ENCODE measurements at regions not wholly inside any gene's neighbourhood (a gene's known extent, or its start where the extent isn't known, plus 50 kb on each side); places are given as distances from the start of the nearest gene placed in this dataset.
A peak's percentile ranks its signal among the peaks of the same experiment; 100 is the strongest.

DNA sequence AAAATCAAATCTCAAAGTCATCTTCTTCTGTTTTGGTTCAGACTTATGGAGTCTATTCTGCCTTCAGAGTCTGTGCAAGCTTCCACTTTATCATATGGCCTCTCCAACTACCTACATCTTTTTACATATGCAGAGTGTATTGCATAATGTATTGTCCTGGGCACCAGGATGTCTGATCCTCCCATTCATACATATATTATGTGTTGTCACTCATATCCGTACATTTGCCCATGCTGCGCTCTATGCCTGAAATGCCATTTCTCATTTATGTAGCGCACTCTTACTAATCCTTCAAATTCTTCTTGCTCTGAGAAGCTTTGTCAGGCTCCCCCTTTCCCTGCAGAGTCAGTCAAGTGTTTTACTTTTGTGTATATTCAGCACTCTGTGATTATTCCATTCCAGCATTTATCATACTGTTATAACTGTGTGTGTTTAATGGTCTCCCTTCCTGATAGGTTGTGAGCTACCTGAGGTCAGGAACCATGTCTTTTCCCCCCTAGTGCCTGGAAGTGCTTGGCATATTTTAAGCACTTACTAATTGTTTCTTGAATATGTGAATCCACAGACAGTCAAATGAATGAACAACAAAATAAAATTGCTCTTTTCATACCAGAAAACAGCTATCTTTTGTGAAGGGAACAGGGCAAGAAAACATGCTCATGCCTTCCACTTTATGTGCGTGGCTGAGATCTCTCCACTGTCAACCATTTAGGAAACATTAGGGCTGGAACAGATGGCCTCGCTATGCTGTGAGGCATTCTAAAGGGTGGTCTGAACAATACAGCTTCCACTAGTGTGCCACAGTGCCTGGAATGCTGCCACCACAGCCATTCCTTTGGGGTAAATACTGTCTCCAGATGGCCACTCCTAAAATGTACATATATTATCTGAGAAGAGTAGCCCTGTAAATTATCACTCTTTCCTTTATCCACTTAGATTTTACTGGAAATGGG, 81.8 kb downstream of the GLUD2 start:
- no peak for FAIRE-seq
- no peak for DNase-seq (ENCODE audit: insufficient read length, low spot score)
- no peak for TF ChIP-seq SPI1 (IDR thresholded peaks at IDR 0.05; ENCODE audit: low read depth, low read length)
- no peak for TF ChIP-seq TAF1 (IDR thresholded peaks at IDR 0.05; ENCODE audit: low read depth, low read length)
- no peak for TF ChIP-seq POLR2A (IDR thresholded peaks at IDR 0.05; ENCODE audit: low read depth, low read length)
- no peak for TF ChIP-seq POLR2AphosphoS5 (IDR thresholded peaks at IDR 0.05; ENCODE audit: low read depth, low read length)
- no peak for TF ChIP-seq PAX5 (IDR thresholded peaks at IDR 0.05; ENCODE audit: insufficient read depth, low read length, severe bottlenecking)
- TF ChIP-seq POU2F2 (IDR thresholded peaks at IDR 0.05; ENCODE audit: low read depth, low read length), result no peak

DNA sequence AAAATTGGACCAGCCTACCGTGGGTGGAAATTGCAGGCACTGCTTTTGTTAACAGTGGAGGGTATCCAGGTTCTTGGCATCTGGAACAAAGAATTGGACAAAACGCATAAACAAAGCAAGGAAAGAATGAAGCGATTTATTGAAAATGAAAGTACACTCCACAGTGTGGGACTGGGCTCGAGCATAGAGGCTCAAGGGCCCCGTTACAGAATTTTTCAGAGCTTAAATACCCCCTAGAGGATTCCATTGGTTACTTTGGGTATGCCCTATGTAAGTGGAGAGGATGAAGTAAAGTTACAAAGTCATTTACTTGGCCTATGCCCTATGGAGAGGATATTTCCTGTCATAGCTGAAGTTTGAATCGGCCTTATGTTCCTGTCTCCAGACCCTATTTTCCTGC, 85.3 kb downstream of the GLUD2 start:
- no peak for DNase-seq (ENCODE audit: insufficient read length, low spot score)
- no peak for TF ChIP-seq POLR2A (IDR thresholded peaks at IDR 0.05; ENCODE audit: low read depth, low read length)
- TF ChIP-seq TAF1 (IDR thresholded peaks at IDR 0.05; ENCODE audit: low read depth, low read length), result no peak
- FAIRE-seq, result no peak

DNA sequence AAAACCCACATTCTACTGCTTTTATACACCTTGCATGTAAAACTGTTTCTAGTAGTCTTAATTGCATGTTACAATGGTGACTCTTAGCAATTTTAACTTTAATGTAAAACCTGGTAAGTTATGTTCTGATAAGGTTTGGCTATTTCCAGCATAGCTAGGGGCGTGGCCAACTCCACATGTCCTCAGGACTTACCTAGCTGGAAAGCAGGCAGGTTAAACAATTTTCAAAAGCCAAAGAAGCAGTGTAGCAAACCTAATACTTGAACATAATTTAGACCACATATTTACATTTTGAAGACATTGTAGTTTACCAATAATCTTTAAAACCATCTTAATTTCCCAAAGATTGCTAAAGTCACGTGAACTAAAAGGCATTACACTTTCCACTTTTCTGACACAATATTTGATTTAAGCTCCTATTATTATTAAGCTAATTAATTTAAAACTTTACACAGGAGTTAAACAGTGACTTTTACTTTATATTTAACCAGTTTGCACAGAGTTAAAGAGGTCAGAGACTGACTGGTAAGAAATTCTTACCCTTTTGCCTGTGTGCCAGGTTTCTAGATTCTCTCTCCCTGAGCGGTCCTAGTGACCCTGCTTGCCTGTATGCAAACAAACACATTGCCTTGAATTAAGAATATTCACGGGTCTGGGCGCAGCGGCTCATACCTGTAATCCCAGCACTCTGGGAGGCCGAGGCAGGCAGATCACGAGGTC, 88.2 kb downstream of the GLUD2 start:
- DNase-seq (ENCODE audit: insufficient read length, low spot score) (no peak), FAIRE-seq (no peak)
- no peak for TF ChIP-seq POLR2A (IDR thresholded peaks at IDR 0.05; ENCODE audit: low read depth, low read length)
- no peak for TF ChIP-seq POLR2AphosphoS5 (IDR thresholded peaks at IDR 0.05; ENCODE audit: low read depth, low read length)

DNA sequence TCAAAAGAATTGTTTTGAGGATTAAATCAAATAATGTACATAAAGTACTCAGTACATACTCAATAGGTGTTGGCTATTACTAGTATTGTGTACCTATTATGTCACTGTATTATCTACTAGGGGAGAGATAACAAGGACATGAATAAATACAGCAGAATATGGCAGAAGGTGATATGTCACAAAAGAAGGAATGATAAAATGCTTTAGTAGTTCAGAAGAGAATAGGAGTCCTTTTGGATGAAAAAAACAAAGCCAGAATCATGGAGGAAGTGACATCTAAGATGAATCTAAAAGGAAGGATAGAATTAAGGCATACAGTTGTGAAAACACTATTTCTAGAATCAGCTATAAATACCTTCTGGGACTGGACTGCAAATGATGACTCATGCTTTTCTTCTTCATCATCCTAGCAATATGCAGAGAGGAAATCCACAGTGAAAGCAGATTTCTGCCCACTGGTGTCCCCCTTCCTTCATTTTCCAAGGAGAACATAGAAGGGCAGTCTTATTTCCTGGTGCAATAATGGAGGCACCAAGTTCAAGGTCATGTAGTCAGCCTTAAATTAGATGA, 98.7 kb downstream of the GLUD2 start:
- TF ChIP-seq TAF1 (IDR thresholded peaks at IDR 0.05; ENCODE audit: low read depth, low read length), result no peak
- TF ChIP-seq POLR2A (IDR thresholded peaks at IDR 0.05; ENCODE audit: low read depth, low read length), result no peak
- no peak for TF ChIP-seq POLR2AphosphoS5 (IDR thresholded peaks at IDR 0.05; ENCODE audit: low read depth, low read length)
- TF ChIP-seq POU2F2 (IDR thresholded peaks at IDR 0.05; ENCODE audit: low read depth, low read length), result no peak
- TF ChIP-seq SPI1 (IDR thresholded peaks at IDR 0.05; ENCODE audit: low read depth, low read length), result no peak
- no peak for TF ChIP-seq PAX5 (IDR thresholded peaks at IDR 0.05; ENCODE audit: insufficient read depth, low read length, severe bottlenecking)
- no peak for FAIRE-seq
- DNase-seq (ENCODE audit: insufficient read length, low spot score), result no peak

DNA sequence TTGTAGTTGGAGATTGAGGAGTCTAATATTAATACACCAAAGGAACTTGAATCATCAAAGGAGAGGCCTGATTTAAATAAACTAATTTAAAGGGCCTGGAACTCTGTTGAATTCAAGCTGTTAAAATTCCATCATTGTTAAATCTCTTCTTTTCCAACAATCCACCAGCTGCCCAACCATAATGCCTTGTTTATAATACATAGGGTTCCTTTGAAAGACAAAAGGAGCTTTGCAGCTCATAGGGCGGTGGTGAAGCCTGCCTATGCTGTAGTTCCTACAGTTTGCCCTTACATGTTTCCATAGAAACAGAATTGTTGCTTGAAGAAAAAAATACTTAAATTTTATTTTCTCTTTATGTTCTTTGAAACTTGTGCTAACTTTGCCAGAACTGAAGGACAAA, 102.8 kb downstream of the GLUD2 start:
- TF ChIP-seq POLR2A (IDR thresholded peaks at IDR 0.05; ENCODE audit: low read depth, low read length) (no peak), SPI1 (IDR thresholded peaks at IDR 0.05; ENCODE audit: low read depth, low read length) (no peak), POU2F2 (IDR thresholded peaks at IDR 0.05; ENCODE audit: low read depth, low read length) (no peak), POLR2AphosphoS5 (IDR thresholded peaks at IDR 0.05; ENCODE audit: low read depth, low read length) (no peak), PAX5 (IDR thresholded peaks at IDR 0.05; ENCODE audit: insufficient read depth, low read length, severe bottlenecking) (no peak), TAF1 (IDR thresholded peaks at IDR 0.05; ENCODE audit: low read depth, low read length) (no peak)
- FAIRE-seq, result no peak
- no peak for DNase-seq (ENCODE audit: insufficient read length, low spot score)

DNA sequence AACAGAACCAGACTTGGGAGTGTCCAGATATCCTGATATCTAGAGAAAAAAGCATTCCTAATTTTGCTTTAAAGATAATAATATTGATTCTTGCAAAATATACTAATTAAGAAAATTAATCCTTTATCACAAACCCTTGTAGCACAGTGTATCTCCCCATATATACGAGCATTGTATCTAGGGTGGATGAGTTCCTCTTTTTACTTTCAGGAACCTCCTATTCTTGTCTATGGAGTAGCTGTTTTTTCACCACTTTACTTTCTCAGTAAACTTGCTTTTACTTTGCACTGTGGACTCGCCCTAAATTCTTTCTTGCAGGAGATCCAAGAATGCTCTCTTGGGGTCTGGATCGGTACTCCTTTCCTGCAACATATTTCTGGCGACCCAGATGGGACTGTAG, 103.9 kb downstream of the GLUD2 start:
- TF ChIP-seq TAF1 (IDR thresholded peaks at IDR 0.05; ENCODE audit: low read depth, low read length), result no peak
- no peak for TF ChIP-seq POLR2AphosphoS5 (IDR thresholded peaks at IDR 0.05; ENCODE audit: low read depth, low read length)
- no peak for TF ChIP-seq POU2F2 (IDR thresholded peaks at IDR 0.05; ENCODE audit: low read depth, low read length)
- TF ChIP-seq PAX5 (IDR thresholded peaks at IDR 0.05; ENCODE audit: insufficient read depth, low read length, severe bottlenecking), result no peak
- peak; percentile 87 for TF ChIP-seq SPI1 (IDR thresholded peaks at IDR 0.05; ENCODE audit: low read depth, low read length)
- FAIRE-seq, result peak; percentile 54

DNA sequence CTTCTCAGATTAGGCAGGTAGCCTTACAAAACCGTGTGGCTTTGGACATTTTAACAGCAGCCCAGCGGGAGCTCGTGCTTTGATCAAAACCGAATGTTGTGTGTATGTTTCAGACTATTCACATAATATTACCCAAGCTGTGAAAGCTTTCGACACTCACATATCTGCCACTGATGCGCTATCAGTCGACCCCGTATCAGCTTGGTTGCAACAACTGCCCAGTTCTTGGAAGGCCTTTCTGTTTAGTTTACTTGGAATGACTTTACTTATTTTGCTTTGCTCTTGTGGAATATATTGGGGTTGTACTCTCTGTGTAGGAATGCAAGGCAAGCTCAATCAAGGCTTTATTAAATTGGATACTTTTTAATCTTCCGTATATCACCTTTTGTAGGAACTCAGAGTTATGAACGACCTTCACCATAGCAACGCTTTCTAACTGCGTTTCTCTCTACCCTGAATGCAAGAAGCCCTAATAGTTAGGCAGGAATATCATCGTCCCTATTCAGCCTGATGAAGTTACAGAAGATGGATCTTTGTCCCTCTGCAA, 107.5 kb downstream of the GLUD2 start:
- DNase-seq (ENCODE audit: insufficient read length, low spot score) (no peak), FAIRE-seq (peak; percentile 9)
- TF ChIP-seq POU2F2 (IDR thresholded peaks at IDR 0.05; ENCODE audit: low read depth, low read length), result no peak
- no peak for TF ChIP-seq SPI1 (IDR thresholded peaks at IDR 0.05; ENCODE audit: low read depth, low read length)
- no peak for TF ChIP-seq TAF1 (IDR thresholded peaks at IDR 0.05; ENCODE audit: low read depth, low read length)
- TF ChIP-seq PAX5 (IDR thresholded peaks at IDR 0.05; ENCODE audit: insufficient read depth, low read length, severe bottlenecking), result no peak
- TF ChIP-seq POLR2A (IDR thresholded peaks at IDR 0.05; ENCODE audit: low read depth, low read length), result no peak

More for the DNA sequence above, 103.9 kb downstream of the GLUD2 start:
- no peak for DNase-seq (ENCODE audit: insufficient read length, low spot score)

DNA sequence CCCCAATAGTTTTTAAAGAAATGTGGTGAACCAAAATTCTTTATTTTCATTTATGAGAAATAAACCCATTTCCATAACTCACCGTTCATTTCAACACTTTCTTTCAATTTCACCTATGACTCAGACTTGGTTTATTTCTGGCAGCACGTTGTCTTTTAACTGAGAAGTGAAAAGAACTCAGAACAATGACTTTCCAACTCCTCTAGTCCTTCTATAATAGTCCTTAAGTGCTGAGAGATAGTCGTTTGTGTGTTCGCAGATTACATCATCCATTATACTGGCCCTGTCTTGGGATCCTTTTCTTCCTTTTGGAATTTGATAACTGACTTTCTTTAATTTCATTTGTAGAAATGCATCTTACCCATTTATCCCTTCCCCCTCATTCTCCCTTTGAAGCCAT, 113.6 kb downstream of the GLUD2 start:
- no peak for DNase-seq (ENCODE audit: insufficient read length, low spot score)
- no peak for TF ChIP-seq SPI1 (IDR thresholded peaks at IDR 0.05; ENCODE audit: low read depth, low read length)
- FAIRE-seq, result no peak

DNA sequence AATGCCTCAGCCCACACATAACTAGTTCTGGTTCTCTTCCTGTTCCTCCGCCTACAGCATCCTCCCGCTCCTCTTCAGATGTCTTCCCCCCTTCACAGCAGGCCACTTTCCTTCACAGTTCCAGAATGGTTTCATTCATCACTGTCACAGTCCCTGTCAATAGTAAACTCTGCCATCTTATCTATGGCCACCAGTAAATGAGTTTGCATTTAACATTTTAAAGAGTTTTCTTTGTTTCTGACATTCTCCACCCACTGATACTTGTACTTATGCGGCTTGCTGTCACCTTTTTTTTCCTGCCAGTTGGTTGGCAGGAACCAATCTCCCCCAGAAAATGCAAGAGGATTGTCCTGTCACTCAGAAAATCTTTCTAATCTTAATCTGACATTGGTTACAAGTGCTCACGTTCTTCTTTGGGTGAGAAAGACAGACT, 114.1 kb downstream of the GLUD2 start:
- TF ChIP-seq SPI1 (IDR thresholded peaks at IDR 0.05; ENCODE audit: low read depth, low read length), result no peak
- TF ChIP-seq TAF1 (IDR thresholded peaks at IDR 0.05; ENCODE audit: low read depth, low read length), result no peak
- no peak for TF ChIP-seq POU2F2 (IDR thresholded peaks at IDR 0.05; ENCODE audit: low read depth, low read length)
- no peak for TF ChIP-seq POLR2AphosphoS5 (IDR thresholded peaks at IDR 0.05; ENCODE audit: low read depth, low read length)
- no peak for TF ChIP-seq POLR2A (IDR thresholded peaks at IDR 0.05; ENCODE audit: low read depth, low read length)
- TF ChIP-seq PAX5 (IDR thresholded peaks at IDR 0.05; ENCODE audit: insufficient read depth, low read length, severe bottlenecking), result no peak
- FAIRE-seq (peak; percentile 95), DNase-seq (ENCODE audit: insufficient read length, low spot score) (no peak)
